ENCODE measurements at regions not wholly inside any gene's neighbourhood (a gene's known extent, or its start where the extent isn't known, plus 50 kb on each side); places are given as distances from the start of the nearest gene placed in this dataset.

- Histone ChIP-seq H3K9me3 (ENCODE audit: insufficient read depth, low read length) (no peaks in the 10 kb centered on the region), H3K79me2 (ENCODE audit: insufficient read depth, low read length) (no peaks in the 10 kb centered on the region), H3K9ac (ENCODE audit: low read length) (no peak overlapping the region), H3K9me2 (replicated peaks; ENCODE audit: insufficient read depth, low read length) (no peaks in the 10 kb centered on the region), H4K20me1 (ENCODE audit: low read depth, low read length) (no peaks in the 10 kb centered on the region), H3F3A (ENCODE audit: insufficient read depth) (no peaks in the 10 kb centered on the region), H3K4me2 (ENCODE audit: low read depth, low read length, poor library complexity, severe bottlenecking) (no peak overlapping the region), H3K36me3 (ENCODE audit: low read length) (no peaks in the 10 kb centered on the region), H3K4me3 (ENCODE audit: insufficient read depth, low read length, poor library complexity, severe bottlenecking) (no peak overlapping the region), H3K27ac (ENCODE audit: low read depth, low read length) (no peak overlapping the region), H3K27me3 (ENCODE audit: low read length) (no peaks in the 10 kb centered on the region), H2AFZ (ENCODE audit: low read depth, low read length, severe bottlenecking) (no peak overlapping the region)
- TF ChIP-seq CTCF (IDR thresholded peaks at IDR 0.05; ENCODE audit: insufficient read depth, low read length, poor library complexity, severe bottlenecking) (no peak), EZH2phosphoT487 (conservative IDR thresholded peaks at IDR 0.05; ENCODE audit: low read length) (no peak)
Measured at GRCh38 chr11:131253142-131253655, 117.2 kb upstream of the NTM start.

GRCh38 chr11:131253656-131254151 lies 116.7 kb upstream of the NTM start:
- H3K9ac ChIP-seq (ENCODE audit: low read length) = no peak overlapping the region

GRCh38 chr11:131254254-131254653 lies 116.2 kb upstream of the NTM start:
- Histone ChIP-seq H3K79me2 (ENCODE audit: insufficient read depth, low read length) (no peaks in the 10 kb centered on the region), H3K9ac (ENCODE audit: low read length) (no peak overlapping the region), H4K20me1 (ENCODE audit: low read depth, low read length) (no peaks in the 10 kb centered on the region), H3F3A (ENCODE audit: insufficient read depth) (no peaks in the 10 kb centered on the region), H3K4me2 (ENCODE audit: low read depth, low read length, poor library complexity, severe bottlenecking) (no peak overlapping the region), H3K9me3 (ENCODE audit: insufficient read depth, low read length) (no peaks in the 10 kb centered on the region), H2AFZ (ENCODE audit: low read depth, low read length, severe bottlenecking) (no peak overlapping the region), H3K27me3 (ENCODE audit: low read length) (no peaks in the 10 kb centered on the region), H3K9me2 (replicated peaks; ENCODE audit: insufficient read depth, low read length) (no peaks in the 10 kb centered on the region), H3K4me3 (ENCODE audit: insufficient read depth, low read length, poor library complexity, severe bottlenecking) (no peak overlapping the region), H3K36me3 (ENCODE audit: low read length) (no peaks in the 10 kb centered on the region), H3K27ac (ENCODE audit: low read depth, low read length) (no peak overlapping the region)
- no peak for TF ChIP-seq EZH2phosphoT487 (conservative IDR thresholded peaks at IDR 0.05; ENCODE audit: low read length)

More at GRCh38 chr11:131253656-131254151, 116.7 kb upstream of the NTM start:
- no peaks in the 10 kb centered on the region for H3K27me3 ChIP-seq (ENCODE audit: low read length)
- no peaks in the 10 kb centered on the region for H3K79me2 ChIP-seq (ENCODE audit: insufficient read depth, low read length)
- H3K9me2 ChIP-seq (replicated peaks; ENCODE audit: insufficient read depth, low read length) = no peaks in the 10 kb centered on the region
- H3K4me2 ChIP-seq (ENCODE audit: low read depth, low read length, poor library complexity, severe bottlenecking) = no peak overlapping the region
- H3K36me3 ChIP-seq (ENCODE audit: low read length) = no peaks in the 10 kb centered on the region
- no peak overlapping the region for H2AFZ ChIP-seq (ENCODE audit: low read depth, low read length, severe bottlenecking)
- H3K27ac ChIP-seq (ENCODE audit: low read depth, low read length) = no peak overlapping the region
- no peaks in the 10 kb centered on the region for H3K9me3 ChIP-seq (ENCODE audit: insufficient read depth, low read length)
- no peak overlapping the region for H3K4me3 ChIP-seq (ENCODE audit: insufficient read depth, low read length, poor library complexity, severe bottlenecking)
- no peaks in the 10 kb centered on the region for H4K20me1 ChIP-seq (ENCODE audit: low read depth, low read length)
- H3F3A ChIP-seq (ENCODE audit: insufficient read depth) = no peaks in the 10 kb centered on the region
- TF ChIP-seq CTCF (IDR thresholded peaks at IDR 0.05; ENCODE audit: insufficient read depth, low read length, poor library complexity, severe bottlenecking) (no peak), EZH2phosphoT487 (conservative IDR thresholded peaks at IDR 0.05; ENCODE audit: low read length) (no peak)

- Histone ChIP-seq H3K79me2 (ENCODE audit: insufficient read depth, low read length) (no peaks in the 10 kb centered on the region), H3K9ac (ENCODE audit: low read length) (no peak overlapping the region), H3F3A (ENCODE audit: insufficient read depth) (no peaks in the 10 kb centered on the region), H3K27me3 (ENCODE audit: low read length) (no peaks in the 10 kb centered on the region), H2AFZ (ENCODE audit: low read depth, low read length, severe bottlenecking) (no peak overlapping the region), H3K9me3 (ENCODE audit: insufficient read depth, low read length) (no peaks in the 10 kb centered on the region), H3K4me2 (ENCODE audit: low read depth, low read length, poor library complexity, severe bottlenecking) (no peak overlapping the region), H4K20me1 (ENCODE audit: low read depth, low read length) (no peaks in the 10 kb centered on the region), H3K36me3 (ENCODE audit: low read length) (no peaks in the 10 kb centered on the region), H3K9me2 (replicated peaks; ENCODE audit: insufficient read depth, low read length) (no peaks in the 10 kb centered on the region), H3K27ac (ENCODE audit: low read depth, low read length) (no peak overlapping the region), H3K4me3 (ENCODE audit: insufficient read depth, low read length, poor library complexity, severe bottlenecking) (no peak overlapping the region)
- no peak for TF ChIP-seq EZH2phosphoT487 (conservative IDR thresholded peaks at IDR 0.05; ENCODE audit: low read length)
- TF ChIP-seq CTCF (IDR thresholded peaks at IDR 0.05; ENCODE audit: insufficient read depth, low read length, poor library complexity, severe bottlenecking) = no peak
Measured at GRCh38 chr11:131274233-131274632, 96.2 kb upstream of the NTM start.

All from SU-DHL-6 (cell line).